Mesenchymal stem cell (in vitro differentiated cells and primary cell): ENCODE measurements at regions not wholly inside any gene's neighbourhood (a gene's known extent, or its start where the extent isn't known, plus 50 kb on each side); places are given as distances from the start of the nearest gene placed in this dataset.

Experiments used
- DNase-seq: peaks from one replicate; pipeline ENCODE4 v3.0.0-alpha.2; 2013
- H2AFZ ChIP-seq: one replicate; pipeline ENCODE4 v1.6.1; 2013; ENCODE audit warnings: low read depth, mild to moderate bottlenecking, control low read depth, inconsistent platforms, low read length, moderate library complexity
- H2AK5ac ChIP-seq: 2 replicates; pipeline ENCODE4 v1.6.1; 2013; ENCODE audit warnings: low read length, moderate library complexity, mild to moderate bottlenecking, inconsistent platforms; ENCODE audit not compliant: severe bottlenecking
- H2BK120ac ChIP-seq: one replicate; pipeline ENCODE4 v1.6.1; 2013; ENCODE audit warnings: low read depth, mild to moderate bottlenecking, inconsistent platforms, low read length, moderate library complexity
- H2BK12ac ChIP-seq, 2 experiments: one replicate each; pipeline ENCODE4 v1.6.1; 2013; ENCODE audit warnings: inconsistent platforms in 2 of 2, low read length in 2 of 2, mild to moderate bottlenecking in 2 of 2, moderate library complexity in 2 of 2, control low read depth in 1 of 2
- H2BK15ac ChIP-seq: one replicate; pipeline ENCODE4 v1.6.1; 2013; ENCODE audit warnings: mild to moderate bottlenecking, low read depth, inconsistent platforms; ENCODE audit not compliant: poor library complexity, severe bottlenecking
- H2BK5ac ChIP-seq: 2 replicates; pipeline ENCODE4 v1.6.1; 2013; ENCODE audit warnings: low read depth, mild to moderate bottlenecking, low read length, control low read depth, inconsistent platforms; ENCODE audit not compliant: poor library complexity, severe bottlenecking
- H3K14ac ChIP-seq, 2 experiments: one replicate each; pipeline ENCODE4 v1.6.1; 2013; ENCODE audit warnings: inconsistent platforms in 2 of 2, low read length in 2 of 2, control low read depth in 1 of 2, mild to moderate bottlenecking in 1 of 2, moderate library complexity in 1 of 2
- H3K18ac ChIP-seq, 2 experiments: one replicate each; pipeline ENCODE4 v1.6.1; 2013; ENCODE audit warnings: inconsistent platforms in 2 of 2, low read length in 2 of 2, control low read depth in 1 of 2, low read depth in 1 of 2, mild to moderate bottlenecking in 1 of 2
- H3K23ac ChIP-seq, 2 experiments: one replicate each; pipeline ENCODE4 v1.6.1; 2013; ENCODE audit warnings: inconsistent platforms in 2 of 2, low read length in 2 of 2, mild to moderate bottlenecking in 2 of 2, moderate library complexity in 2 of 2, control low read depth in 1 of 2
- H3K27ac ChIP-seq: 2 replicates; pipeline ENCODE4 v1.5.1; 2013; ENCODE audit warnings: mild to moderate bottlenecking, moderate library complexity, low read length, control low read depth, inconsistent platforms; ENCODE audit not compliant: poor library complexity, severe bottlenecking
- H3K27me3 ChIP-seq, 2 experiments: 2 replicates each; pipeline versions ENCODE4 v1.6.1 to v1.7.0; 2013; ENCODE audit warnings: low read length in 2 of 2, mild to moderate bottlenecking in 2 of 2, moderate library complexity in 2 of 2, control low read depth in 1 of 2, inconsistent platforms in 1 of 2; ENCODE audit not compliant: control insufficient read depth in 1 of 2, insufficient read depth in 1 of 2
- H3K36me3 ChIP-seq, 2 experiments: 2 replicates each; pipeline versions ENCODE4 v1.6.1 to v1.7.0; 2013; ENCODE audit warnings: low read length in 2 of 2, control low read depth in 1 of 2, inconsistent platforms in 1 of 2, low read depth in 1 of 2, mild to moderate bottlenecking in 1 of 2; ENCODE audit not compliant: insufficient read depth in 2 of 2, control insufficient read depth in 1 of 2
- H3K4ac ChIP-seq, 2 experiments: one replicate each; pipeline ENCODE4 v1.6.1; 2013; ENCODE audit warnings: inconsistent platforms in 2 of 2, low read length in 2 of 2, mild to moderate bottlenecking in 2 of 2, moderate library complexity in 2 of 2, control low read depth in 1 of 2, low read depth in 1 of 2
- H3K4me1 ChIP-seq: 2 replicates; pipeline ENCODE4 v1.6.1; 2013; ENCODE audit warnings: low read depth, low read length, control low read depth; ENCODE audit not compliant: control insufficient read depth, insufficient read depth
- H3K4me2 ChIP-seq: 2 replicates; pipeline ENCODE4 v1.6.1; 2013; ENCODE audit warnings: low read length, mild to moderate bottlenecking, inconsistent platforms; ENCODE audit not compliant: poor library complexity, severe bottlenecking
- H3K4me3 ChIP-seq, 2 experiments: 2 replicates each; pipeline versions ENCODE4 v1.5.1 to v1.7.0; 2013; ENCODE audit warnings: low read length in 2 of 2, mild to moderate bottlenecking in 2 of 2, control low read depth in 1 of 2, low read depth in 1 of 2; ENCODE audit not compliant: insufficient read depth in 1 of 2
- H3K79me1 ChIP-seq: replicated peaks from 2 replicates; pipeline ENCODE4 v1.6.1; 2013; ENCODE audit warnings: mild to moderate bottlenecking, control low read depth, low read length, inconsistent platforms; ENCODE audit not compliant: poor library complexity, severe bottlenecking
- H3K9ac ChIP-seq: 2 replicates; pipeline ENCODE4 v1.7.0; 2013; ENCODE audit warnings: mild to moderate bottlenecking, low read length, moderate library complexity
- H3K9me3 ChIP-seq: 2 replicates; pipeline ENCODE4 v1.7.0; 2013; ENCODE audit warnings: mild to moderate bottlenecking, low read length; ENCODE audit not compliant: control insufficient read depth
- H4K8ac ChIP-seq: one replicate; pipeline ENCODE4 v1.6.1; 2013; ENCODE audit warnings: inconsistent platforms, mild to moderate bottlenecking, low read length, moderate library complexity
- H4K91ac ChIP-seq: one replicate; pipeline ENCODE4 v1.6.1; 2013; ENCODE audit warnings: mild to moderate bottlenecking, low read length, inconsistent platforms
- WGBS: methylation state at CpG from one replicate; pipeline ENCODE4 v1.1.7; 2013; ENCODE audit warnings: mixed read lengths; 5-methylcytosine and 5-hydroxymethylcytosine counted together

DNA sequence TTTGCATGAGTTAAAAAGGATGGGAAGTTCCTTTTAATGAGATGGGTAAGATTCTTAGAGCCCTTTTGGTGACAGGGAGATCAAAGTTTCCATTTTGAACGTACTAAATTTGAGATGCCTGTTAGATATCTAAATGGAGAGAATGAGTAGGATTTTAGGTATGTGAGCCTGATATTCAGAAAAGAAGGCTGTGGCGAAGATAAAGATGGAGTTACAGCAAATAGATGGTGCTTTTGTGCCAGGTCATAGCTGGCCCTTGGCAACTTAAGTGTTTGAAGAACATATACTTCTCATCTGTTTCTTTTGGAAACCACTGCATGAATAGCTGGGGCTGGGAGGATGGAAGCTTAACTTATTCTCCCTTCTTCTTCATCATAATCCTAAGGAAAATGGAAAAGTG, 282.5 kb downstream of the PTBP2 start:
- no peak overlapping the region for H3K23ac ChIP-seq
- H4K91ac ChIP-seq, result no peak overlapping the region
- H3K27ac ChIP-seq, result no peak overlapping the region
- H2AK5ac ChIP-seq, result no peak overlapping the region
- H2BK15ac ChIP-seq, result no peak overlapping the region
- no peaks in the 10 kb centered on the region for H3K27me3 ChIP-seq
- DNase-seq, result no peak
- H3K9ac ChIP-seq, result no peak overlapping the region
- H2BK12ac ChIP-seq, result no peak overlapping the region
- H3K18ac ChIP-seq, result no peak overlapping the region
- H3K9me3 ChIP-seq, result no peaks in the 10 kb centered on the region
- no peak overlapping the region for H4K8ac ChIP-seq
- no peak overlapping the region for H3K4ac ChIP-seq
- H3K79me1 ChIP-seq, result no peaks in the 10 kb centered on the region
- no peak overlapping the region for H3K4me2 ChIP-seq
- no peaks in the 10 kb centered on the region for H3K36me3 ChIP-seq
- H3K14ac ChIP-seq, result no peak overlapping the region
- no peak overlapping the region for H3K4me3 ChIP-seq
- H2AFZ ChIP-seq, result no peak overlapping the region
- H2BK120ac ChIP-seq, result no peak overlapping the region
- WGBS, result 78% methylated on average over 1 of the region's 2 CpGs
- peaks cover 2% of the 10 kb centered on the region for H3K4me1 ChIP-seq
- H2BK5ac ChIP-seq, result no peak overlapping the region

DNA sequence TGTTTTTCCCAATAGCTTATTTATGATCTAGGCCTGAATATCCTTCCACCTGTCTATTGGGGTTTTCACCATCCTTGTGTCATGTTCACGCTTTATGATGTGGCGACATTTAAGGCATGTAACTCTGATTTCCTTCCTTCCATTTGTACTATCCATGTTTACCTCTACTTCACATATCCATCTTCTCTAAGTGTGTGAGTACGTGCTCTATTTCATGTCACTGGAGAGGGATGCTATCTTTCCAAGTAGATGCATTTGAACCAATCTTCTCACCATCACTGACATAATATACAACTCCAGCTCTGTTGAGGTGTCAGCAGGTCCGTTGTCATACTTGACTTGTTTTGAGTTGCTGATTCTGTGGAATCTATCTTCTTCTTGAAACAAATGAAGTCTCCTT, 283.2 kb downstream of the PTBP2 start:
- H2BK15ac ChIP-seq, result no peak overlapping the region
- no peak overlapping the region for H2BK5ac ChIP-seq
- no peak overlapping the region for H2BK120ac ChIP-seq
- H4K8ac ChIP-seq, result no peak overlapping the region
- no peak overlapping the region for H3K4me3 ChIP-seq
- no peaks in the 10 kb centered on the region for H3K27me3 ChIP-seq
- no peak overlapping the region for H3K4me2 ChIP-seq
- no peaks in the 10 kb centered on the region for H3K9me3 ChIP-seq
- H3K23ac ChIP-seq, result no peak overlapping the region
- H2AFZ ChIP-seq, result no peak overlapping the region
- H3K27ac ChIP-seq, result no peak overlapping the region
- peaks cover 2% of the 10 kb centered on the region for H3K4me1 ChIP-seq
- H4K91ac ChIP-seq, result no peak overlapping the region
- no peak for DNase-seq
- no peak overlapping the region for H3K4ac ChIP-seq
- no peaks in the 10 kb centered on the region for H3K36me3 ChIP-seq
- H3K18ac ChIP-seq, result no peak overlapping the region
- no peaks in the 10 kb centered on the region for H3K79me1 ChIP-seq
- H2BK12ac ChIP-seq, result no peak overlapping the region
- H3K9ac ChIP-seq, result no peak overlapping the region
- WGBS, result 100% methylated on average over 3 of the region's 4 CpGs
- no peak overlapping the region for H3K14ac ChIP-seq
- peak overlapping the region; percentile 78 for H2AK5ac ChIP-seq

DNA sequence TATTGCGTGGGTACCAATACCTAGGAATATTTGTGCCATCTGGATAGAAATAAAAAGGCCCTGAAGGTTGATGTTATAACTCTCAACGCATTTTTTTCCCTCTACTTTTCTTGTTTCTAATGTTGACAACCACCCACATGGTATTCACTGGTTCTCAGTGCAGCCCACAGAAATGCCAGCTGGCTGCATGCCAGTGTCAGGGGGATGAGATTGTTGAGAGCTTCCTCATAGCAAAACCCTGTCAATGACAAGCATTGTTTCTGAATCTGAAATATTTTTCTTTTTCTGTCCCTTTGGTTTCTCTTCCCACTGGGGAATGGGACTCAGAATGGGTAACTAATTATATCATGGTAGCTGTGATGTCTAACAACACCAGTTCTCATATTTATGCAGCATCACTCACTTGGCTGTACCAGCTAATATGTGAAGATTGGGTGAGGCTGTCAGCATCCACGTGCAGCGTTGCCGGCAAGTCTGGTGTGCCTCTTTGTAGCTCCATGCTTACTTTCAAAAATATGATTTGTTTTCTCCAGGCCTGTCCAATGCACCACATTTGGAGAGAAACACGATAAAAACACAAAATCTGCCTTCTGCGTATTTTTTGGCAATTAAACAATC, 284.6 kb downstream of the PTBP2 start:
- Histone ChIP-seq H3K9ac (no peak overlapping the region), H4K91ac (no peak overlapping the region), H2BK5ac (no peak overlapping the region), H3K4me3 (no peak overlapping the region), H3K27me3 (no peaks in the 10 kb centered on the region), H3K36me3 (no peaks in the 10 kb centered on the region), H3K23ac (no peak overlapping the region), H3K9me3 (no peaks in the 10 kb centered on the region), H3K4me2 (no peak overlapping the region), H2BK120ac (no peak overlapping the region), H2BK15ac (no peak overlapping the region), H2AK5ac (no peak overlapping the region), H3K4me1 (peaks cover 2% of the 10 kb centered on the region), H2AFZ (no peak overlapping the region), H3K14ac (no peak overlapping the region), H4K8ac (no peak overlapping the region), H3K4ac (no peak overlapping the region), H2BK12ac (no peak overlapping the region), H3K18ac (no peak overlapping the region), H3K79me1 (no peaks in the 10 kb centered on the region), H3K27ac (peak overlapping the region; percentile 65)
- DNase-seq, result peak; percentile 23
- 87% methylated on average over 6 of the region's 7 CpGs for WGBS

DNA sequence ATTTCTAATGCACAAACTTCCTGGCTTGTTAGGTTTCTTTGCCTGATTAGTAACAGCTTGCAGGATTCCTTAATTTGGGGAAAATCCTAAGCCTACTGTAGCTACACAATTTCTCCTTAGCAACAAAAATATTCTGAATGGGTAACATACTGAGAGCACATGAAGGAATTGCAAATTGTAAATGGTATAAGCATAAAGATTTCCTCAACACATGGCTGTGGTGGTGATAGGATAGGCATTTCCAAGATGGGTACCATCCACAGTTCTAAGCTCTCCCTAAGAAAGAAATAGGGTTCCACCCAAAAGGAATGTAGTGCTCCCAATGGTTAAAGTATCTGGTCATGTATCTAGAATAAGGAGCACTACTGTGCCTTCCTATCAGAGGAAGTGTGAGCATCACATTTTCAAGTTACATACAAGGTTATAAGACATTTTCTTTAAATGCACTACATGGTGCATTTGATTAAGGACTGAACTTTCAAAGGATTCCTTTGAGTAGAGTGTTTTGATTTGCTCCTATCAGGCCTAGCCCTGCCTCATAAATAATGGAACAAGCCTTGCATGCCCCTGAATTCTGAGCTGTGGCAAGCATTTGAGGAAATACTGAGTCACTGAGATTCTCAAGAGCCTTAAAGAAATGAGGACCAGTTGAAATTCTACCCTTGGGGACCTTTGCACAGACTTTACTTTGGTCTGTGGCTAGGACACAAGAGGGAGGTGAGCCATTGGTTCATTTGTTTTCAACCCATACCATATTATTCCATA, 286.4 kb downstream of the PTBP2 start:
- no peak overlapping the region for H3K4me2 ChIP-seq
- H3K14ac ChIP-seq, result no peak overlapping the region
- no peak overlapping the region for H3K4ac ChIP-seq
- no peak overlapping the region for H2BK5ac ChIP-seq
- peak; percentile 13 for DNase-seq
- H2BK120ac ChIP-seq, result no peak overlapping the region
- H3K9ac ChIP-seq, result no peak overlapping the region
- no peak overlapping the region for H2BK12ac ChIP-seq
- no peak overlapping the region for H3K23ac ChIP-seq
- H2BK15ac ChIP-seq, result no peak overlapping the region
- no peak overlapping the region for H3K4me3 ChIP-seq
- H3K79me1 ChIP-seq, result no peaks in the 10 kb centered on the region
- no peak overlapping the region for H4K8ac ChIP-seq
- no peak overlapping the region for H2AK5ac ChIP-seq
- no peak overlapping the region for H3K18ac ChIP-seq
- no peaks in the 10 kb centered on the region for H3K27me3 ChIP-seq
- no peak overlapping the region for H4K91ac ChIP-seq
- no peak overlapping the region for H3K27ac ChIP-seq
- H3K36me3 ChIP-seq, result no peaks in the 10 kb centered on the region
- peaks cover 2% of the 10 kb centered on the region for H3K4me1 ChIP-seq
- H2AFZ ChIP-seq, result no peak overlapping the region
- no peaks in the 10 kb centered on the region for H3K9me3 ChIP-seq
